IMR-90 (cell line): ENCODE measurements at regions not wholly inside any gene's neighbourhood (a gene's known extent, or its start where the extent isn't known, plus 50 kb on each side); places are given as distances from the start of the nearest gene placed in this dataset.

Experiments used
- CEBPB ChIP-seq: IDR thresholded peaks from 2 replicates; pipeline ENCODE4 v1.6.1; 2012; ENCODE audit warnings: low read depth, low read length, improper control_type of control experiment
- CHD1 ChIP-seq: IDR thresholded peaks from 2 replicates; pipeline ENCODE4 v1.6.1; 2012; ENCODE audit warnings: low read depth, low read length, improper control_type of control experiment
- MAZ ChIP-seq: IDR thresholded peaks from 2 replicates; pipeline ENCODE4 v1.6.1; 2012; ENCODE audit warnings: low read depth, mild to moderate bottlenecking, low read length, improper control_type of control experiment, moderate library complexity, borderline replicate concordance
- MXI1 ChIP-seq: IDR thresholded peaks from 2 replicates; pipeline ENCODE4 v1.6.1; 2012; ENCODE audit warnings: low read depth, mild to moderate bottlenecking, low read length, moderate library complexity, borderline replicate concordance
- POLR2A ChIP-seq: IDR thresholded peaks from 2 replicates; pipeline ENCODE4 v1.6.1; 2012; ENCODE audit warnings: mild to moderate bottlenecking, low read depth, low read length
- RFX5 ChIP-seq: IDR thresholded peaks from 2 replicates; pipeline ENCODE4 v1.8.0; 2012; ENCODE audit warnings: low read depth, mild to moderate bottlenecking, low read length, moderate library complexity
- SMC3 ChIP-seq: fragments of 150-350 bp; IDR thresholded peaks from 2 replicates; pipeline ENCODE4 v1.6.1; 2016; ENCODE audit warnings: low read depth, mild to moderate bottlenecking, antibody characterized with exemption, low read length, moderate library complexity
- TF ChIP-seq, protein P1 (sequence below): conservative IDR thresholded peaks from 2 replicates; pipeline ENCODE4 v1.5.1; 2012; ENCODE audit warnings: mild to moderate bottlenecking, low read depth, low read length, improper control_type of control experiment
- TF ChIP-seq, protein P2 (sequence below): fragments of 150-350 bp; IDR thresholded peaks from 2 replicates; pipeline ENCODE4 v1.6.1; 2017; ENCODE audit warnings: mild to moderate bottlenecking, antibody characterized with exemption, low read length, low read depth

DNA sequence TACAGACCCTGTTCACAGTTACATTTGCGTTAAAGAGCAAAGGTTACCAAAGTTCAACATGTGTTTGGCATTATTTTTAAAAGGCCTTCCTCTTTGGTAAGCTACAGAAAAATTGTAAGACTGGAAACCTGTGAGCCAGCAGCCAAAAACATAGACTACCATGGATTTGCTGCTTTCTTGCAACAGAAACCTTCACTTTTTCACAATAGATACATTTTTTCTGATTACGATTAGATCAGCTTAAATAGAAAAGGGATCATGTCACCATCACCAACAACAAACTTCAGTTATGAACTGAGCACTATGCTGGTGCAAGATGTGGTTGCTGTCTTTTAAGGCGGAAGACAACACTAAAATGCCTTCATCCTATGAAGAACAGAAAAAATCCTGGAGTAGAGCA, 112.3 kb upstream of the MARCKS start:
- TF ChIP-seq, protein P1, sequence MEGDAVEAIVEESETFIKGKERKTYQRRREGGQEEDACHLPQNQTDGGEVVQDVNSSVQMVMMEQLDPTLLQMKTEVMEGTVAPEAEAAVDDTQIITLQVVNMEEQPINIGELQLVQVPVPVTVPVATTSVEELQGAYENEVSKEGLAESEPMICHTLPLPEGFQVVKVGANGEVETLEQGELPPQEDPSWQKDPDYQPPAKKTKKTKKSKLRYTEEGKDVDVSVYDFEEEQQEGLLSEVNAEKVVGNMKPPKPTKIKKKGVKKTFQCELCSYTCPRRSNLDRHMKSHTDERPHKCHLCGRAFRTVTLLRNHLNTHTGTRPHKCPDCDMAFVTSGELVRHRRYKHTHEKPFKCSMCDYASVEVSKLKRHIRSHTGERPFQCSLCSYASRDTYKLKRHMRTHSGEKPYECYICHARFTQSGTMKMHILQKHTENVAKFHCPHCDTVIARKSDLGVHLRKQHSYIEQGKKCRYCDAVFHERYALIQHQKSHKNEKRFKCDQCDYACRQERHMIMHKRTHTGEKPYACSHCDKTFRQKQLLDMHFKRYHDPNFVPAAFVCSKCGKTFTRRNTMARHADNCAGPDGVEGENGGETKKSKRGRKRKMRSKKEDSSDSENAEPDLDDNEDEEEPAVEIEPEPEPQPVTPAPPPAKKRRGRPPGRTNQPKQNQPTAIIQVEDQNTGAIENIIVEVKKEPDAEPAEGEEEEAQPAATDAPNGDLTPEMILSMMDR = no peak
- TF ChIP-seq POLR2A (no peak), RFX5 (no peak), SMC3 (no peak), MXI1 (no peak), CHD1 (no peak), MAZ (no peak), CEBPB (no peak)
- TF ChIP-seq, protein P2, sequence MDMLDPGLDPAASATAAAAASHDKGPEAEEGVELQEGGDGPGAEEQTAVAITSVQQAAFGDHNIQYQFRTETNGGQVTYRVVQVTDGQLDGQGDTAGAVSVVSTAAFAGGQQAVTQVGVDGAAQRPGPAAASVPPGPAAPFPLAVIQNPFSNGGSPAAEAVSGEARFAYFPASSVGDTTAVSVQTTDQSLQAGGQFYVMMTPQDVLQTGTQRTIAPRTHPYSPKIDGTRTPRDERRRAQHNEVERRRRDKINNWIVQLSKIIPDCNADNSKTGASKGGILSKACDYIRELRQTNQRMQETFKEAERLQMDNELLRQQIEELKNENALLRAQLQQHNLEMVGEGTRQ = no peak
